ENCODE measurements at regions not wholly inside any gene's neighbourhood (a gene's known extent, or its start where the extent isn't known, plus 50 kb on each side); places are given as distances from the start of the nearest gene placed in this dataset.
A peak's percentile ranks its signal among the peaks of the same experiment; 100 is the strongest.

DNA sequence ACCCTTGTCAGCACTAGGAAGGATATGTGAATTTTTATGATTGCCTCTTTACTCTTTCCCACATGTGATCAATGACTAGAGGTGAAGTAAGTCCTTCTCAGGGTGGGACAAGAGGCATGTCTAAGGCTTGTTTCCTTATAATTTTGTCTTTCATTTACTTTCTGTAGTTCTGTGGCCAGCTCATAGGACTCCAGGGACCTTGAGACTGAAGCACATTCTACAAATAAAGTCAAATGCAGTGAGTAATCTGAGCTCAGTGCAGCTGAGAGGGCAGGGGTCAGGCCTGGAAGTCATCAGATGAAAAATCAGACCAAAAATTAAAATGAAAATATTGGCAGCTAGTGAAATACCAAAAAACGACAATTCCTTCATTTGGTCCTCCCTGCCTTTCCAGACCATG is 424.7 kb upstream of the THBS1 start:
- H3K27ac ChIP-seq: no peak overlapping the region
- in situ Hi-C loops (cut with MboI; ENCODE audit: low pct_unique_long_range_greater_than_20kb in 2 of 9, low sequenced_read_pairs in 9 of 9, unreplicated experiment in 9 of 9): loop anchor here in 1 of 9 experiments (25.0 kb wide), 1 partner anchor 581 kb away; no protein-coding TSS in a partner anchor
- peaks cover 11 to 21% of the 10 kb centered on the region in 2 donors for H3K4me1 ChIP-seq (replicated peaks in 1 of 2)
- no peak for ATAC-seq (replicated peaks in 6 of 8)
- H3K4me3 ChIP-seq: no peak overlapping the region
- WGBS, 10 experiments: 8 to 100% (median 75%) methylated on average over 1 of the region's 1 CpG; no CpG with 5 or more reads in 3 of the 10 experiments

DNA sequence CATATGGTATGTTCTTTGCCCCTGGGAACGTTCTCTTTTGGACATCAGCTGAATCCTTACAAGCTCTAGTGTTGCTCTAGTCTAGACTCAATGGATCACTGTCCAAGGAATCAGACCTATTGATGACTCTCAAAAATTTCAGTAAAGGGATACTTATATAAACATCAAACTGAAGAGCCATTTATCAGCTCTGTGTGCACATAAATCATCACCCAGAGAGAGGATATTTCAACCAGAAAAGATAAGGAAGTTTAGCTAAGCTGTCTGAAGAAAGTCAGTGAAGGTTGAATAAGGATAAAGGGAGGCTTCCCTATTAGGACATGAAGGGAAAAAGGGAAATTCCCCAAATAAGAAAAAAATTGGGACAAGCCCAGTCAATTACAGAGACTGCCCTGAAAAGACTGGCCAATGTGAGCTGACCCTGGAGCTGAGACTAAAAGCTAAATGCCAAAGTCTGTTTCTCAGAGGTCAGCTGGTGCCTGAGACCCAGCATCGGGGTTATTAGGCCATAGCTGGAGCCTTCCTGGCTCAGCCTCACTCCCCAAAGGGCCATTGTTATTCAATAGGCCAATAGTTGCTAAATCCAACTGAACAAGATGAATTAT is 424.1 kb upstream of the THBS1 start:
- ATAC-seq (replicated peaks in 6 of 8): no peak
- Histone ChIP-seq H3K4me3 (no peak overlapping the region), H3K27ac (no peak overlapping the region), H3K4me1 (replicated peaks in 1 of 2) (peaks cover 9 to 15% of the 10 kb centered on the region in 2 donors)
- WGBS, 10 experiments: 0 to 100% (median 40%) methylated on average over 1 to 2 of the region's 2 CpGs; no CpG with 5 or more reads in 1 of the 10 experiments
- in situ Hi-C loops (cut with MboI; ENCODE audit: low pct_unique_long_range_greater_than_20kb in 2 of 9, low sequenced_read_pairs in 9 of 9, unreplicated experiment in 9 of 9): loop anchor here in 1 of 9 experiments (25.0 kb wide), 1 partner anchor 581 kb away; no protein-coding TSS in a partner anchor

DNA sequence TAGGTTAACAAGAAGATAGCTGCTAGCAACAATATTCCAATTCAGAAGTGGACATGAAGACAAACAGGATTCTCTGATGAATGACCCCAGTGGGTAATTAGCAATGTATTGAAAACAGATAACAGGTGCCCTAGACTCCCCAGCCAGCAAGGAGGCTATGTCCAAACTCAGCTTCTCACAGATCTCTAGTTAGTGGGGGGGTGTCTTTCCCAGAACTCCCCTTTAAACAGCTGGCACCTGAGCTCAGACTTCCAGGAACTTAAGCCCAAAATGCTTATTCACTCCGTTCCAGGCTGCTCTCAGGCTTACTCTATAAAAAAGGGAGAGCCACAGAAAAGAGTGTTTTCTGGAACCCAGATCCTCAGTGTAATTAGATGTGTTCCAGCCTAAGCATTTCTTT is 423.0 kb upstream of the THBS1 start:
- in situ Hi-C loops (cut with MboI; ENCODE audit: low pct_unique_long_range_greater_than_20kb in 2 of 9, low sequenced_read_pairs in 9 of 9, unreplicated experiment in 9 of 9): loop anchor here in 1 of 9 experiments (25.0 kb wide), 1 partner anchor 579 kb away; no protein-coding TSS in a partner anchor
- Histone ChIP-seq H3K4me1 (replicated peaks in 1 of 2) (peaks cover 9 to 13% of the 10 kb centered on the region in 2 donors), H3K27ac (no peak overlapping the region), H3K4me3 (no peak overlapping the region)
- 67% methylated on average over 1 of the region's 1 CpG; no CpG with 5 or more reads in 8 of the 10 experiments for WGBS, 10 experiments
- ATAC-seq (replicated peaks in 6 of 8): no peak

DNA sequence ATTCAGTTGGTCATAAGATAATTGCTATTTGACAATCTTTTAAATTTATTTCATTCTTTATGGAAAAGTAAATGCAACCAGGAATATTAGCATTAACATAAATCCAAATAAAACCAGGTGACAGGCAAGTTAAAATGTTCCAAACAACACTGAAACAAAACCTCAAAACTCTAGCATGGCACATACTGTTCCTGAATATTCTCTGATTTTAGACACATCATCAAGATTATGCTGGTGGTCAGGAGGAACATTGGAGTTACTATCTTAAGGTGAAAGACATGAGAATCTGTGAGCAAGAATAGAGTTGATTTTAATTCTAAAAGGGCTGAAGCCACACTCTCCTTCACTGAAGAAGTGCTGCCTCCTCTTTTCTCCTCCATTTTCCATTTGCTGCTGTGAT is 421.0 kb upstream of the THBS1 start:
- no peak overlapping the region for H3K27ac ChIP-seq
- ATAC-seq (replicated peaks in 6 of 8): no peak
- in situ Hi-C loops (cut with MboI; ENCODE audit: low pct_unique_long_range_greater_than_20kb in 2 of 9, low sequenced_read_pairs in 9 of 9, unreplicated experiment in 9 of 9): loop anchor here in 1 of 9 experiments (25.0 kb wide), 1 partner anchor 577 kb away; no protein-coding TSS in a partner anchor
- no peak overlapping the region for H3K4me3 ChIP-seq
- peaks cover 5 to 13% of the 10 kb centered on the region in 2 donors for H3K4me1 ChIP-seq (replicated peaks in 1 of 2)

DNA sequence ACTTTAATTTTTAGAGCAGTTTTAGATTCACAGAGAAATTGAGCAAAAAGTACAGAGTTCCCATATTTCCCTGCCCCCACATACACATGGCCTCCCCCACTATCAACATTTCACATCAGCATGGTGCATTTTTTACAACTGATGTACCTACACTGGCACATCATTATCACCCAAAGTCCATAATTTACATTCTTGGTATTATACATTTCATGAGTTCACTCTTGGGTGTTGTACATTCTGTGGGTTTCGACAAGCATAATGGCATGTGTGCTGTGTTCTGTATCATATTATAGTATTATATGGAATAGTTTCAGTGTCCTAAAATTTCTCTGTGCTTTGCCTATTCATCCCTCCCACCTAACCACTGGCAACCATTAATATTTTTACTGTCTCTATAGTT is 419.8 kb upstream of the THBS1 start:
- no peak for ATAC-seq (replicated peaks in 6 of 8)
- Histone ChIP-seq H3K4me1 (replicated peaks in 1 of 2) (peaks cover 5 to 9% of the 10 kb centered on the region in 2 donors), H3K27ac (no peak overlapping the region), H3K4me3 (no peak overlapping the region)
- in situ Hi-C loops (cut with MboI; ENCODE audit: low pct_unique_long_range_greater_than_20kb in 2 of 9, low sequenced_read_pairs in 9 of 9, unreplicated experiment in 9 of 9): loop anchor here in 1 of 9 experiments (25.0 kb wide), 1 partner anchor 576 kb away; no protein-coding TSS in a partner anchor
- 17 to 100% (median 54%) methylated on average over 1 of the region's 1 CpG; no CpG with 5 or more reads in 4 of the 10 experiments for WGBS, 10 experiments

DNA sequence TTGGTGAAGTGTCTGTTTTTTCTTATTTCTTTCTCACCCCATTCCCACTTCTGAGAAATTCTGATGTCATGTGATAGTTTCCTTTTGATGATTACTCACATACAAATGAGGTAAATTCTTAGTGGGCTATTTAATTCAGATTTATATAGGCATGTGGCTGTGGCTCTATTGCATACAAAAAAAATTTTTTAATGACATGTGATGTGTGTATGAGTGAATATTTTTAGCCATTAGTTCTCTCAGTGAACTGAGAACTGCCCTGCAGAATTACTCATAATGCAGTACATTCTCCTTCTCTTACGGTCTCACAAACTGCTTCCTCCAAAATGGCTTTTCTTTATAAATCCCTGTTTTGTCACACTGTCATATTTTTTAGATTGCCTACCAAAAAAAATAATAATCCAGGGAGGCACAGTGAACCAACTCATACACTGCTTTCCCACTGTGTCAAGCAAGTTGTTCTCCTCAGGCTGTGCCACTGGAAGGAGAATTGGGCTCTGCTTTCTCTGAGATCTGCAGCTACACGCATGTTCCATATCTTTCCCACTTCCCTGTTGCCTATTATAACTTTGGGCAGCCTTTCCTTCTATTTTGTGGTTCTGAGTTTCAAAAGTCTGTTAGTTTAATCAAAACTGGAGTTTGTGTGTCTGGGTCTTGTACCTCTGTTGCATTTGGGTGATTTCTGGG is 415.7 kb upstream of the THBS1 start:
- WGBS, 10 experiments: 43 to 100% (median 100%) methylated on average over 1 to 2 of the region's 2 CpGs; no CpG with 5 or more reads in 3 of the 10 experiments
- Histone ChIP-seq H3K27ac (no peak overlapping the region), H3K4me3 (no peak overlapping the region), H3K4me1 (replicated peaks in 1 of 2) (peaks cover 11 to 13% of the 10 kb centered on the region in 2 donors)
- ATAC-seq (replicated peaks in 6 of 8): no peak
- in situ Hi-C loops (cut with MboI; ENCODE audit: low pct_unique_long_range_greater_than_20kb in 2 of 9, low sequenced_read_pairs in 9 of 9, unreplicated experiment in 9 of 9): loop anchor here in 1 of 9 experiments (25.0 kb wide), 1 partner anchor 572 kb away; no protein-coding TSS in a partner anchor

DNA sequence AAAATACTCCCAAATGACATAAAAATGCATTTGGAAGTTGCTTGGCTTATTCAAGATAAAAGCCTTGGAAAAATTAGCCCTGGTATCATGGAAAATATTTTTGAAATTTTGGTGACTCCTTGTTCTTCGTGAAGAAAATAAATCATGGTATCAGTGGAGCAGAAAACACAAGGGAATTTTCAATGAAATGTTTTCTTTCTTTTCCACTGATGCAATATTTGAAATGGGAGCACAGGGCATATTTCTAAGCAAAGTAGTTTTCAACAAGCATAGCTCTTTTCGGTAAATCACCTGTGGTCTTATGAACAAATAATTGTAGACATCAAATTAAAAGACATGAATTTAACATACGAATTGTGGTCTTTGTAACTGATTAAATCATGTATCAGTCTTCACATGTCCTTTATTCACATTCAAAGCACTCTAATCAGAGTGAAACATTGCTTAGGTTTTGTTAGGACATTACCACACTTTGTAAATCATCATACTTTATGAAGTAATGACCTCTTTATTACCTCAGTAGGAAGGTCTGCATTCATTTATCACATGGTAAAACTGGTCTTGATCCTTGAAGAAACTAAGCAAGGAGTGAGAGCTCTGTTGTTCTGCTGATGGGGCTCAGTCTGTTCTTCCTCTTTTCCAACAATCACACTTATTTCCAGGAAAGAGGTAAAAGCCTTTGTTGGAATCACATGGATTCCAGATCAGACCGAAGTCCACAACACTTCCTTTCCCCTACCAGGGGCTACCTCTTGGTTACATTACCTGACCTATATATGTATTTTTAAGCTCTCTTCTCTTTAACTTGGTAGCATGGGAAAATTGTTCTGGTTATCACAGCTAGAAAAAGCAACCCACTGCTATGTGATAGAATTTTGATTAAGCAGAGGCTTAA is 413.5 kb upstream of the THBS1 start:
- H3K4me1 ChIP-seq (replicated peaks in 1 of 2): peaks cover 13 to 14% of the 10 kb centered on the region in 2 donors
- 15 to 78% (median 50%) methylated on average over 1 to 4 of the region's 4 CpGs for WGBS, 10 experiments
- ATAC-seq (replicated peaks in 6 of 8): peak in 1 of 8 experiments; percentile 74
- H3K27ac ChIP-seq: no peak overlapping the region
- no peak overlapping the region for H3K4me3 ChIP-seq
- in situ Hi-C loops (cut with MboI; ENCODE audit: low pct_unique_long_range_greater_than_20kb in 2 of 9, low sequenced_read_pairs in 9 of 9, unreplicated experiment in 9 of 9): loop anchor here in 1 of 9 experiments (25.0 kb wide), 1 partner anchor 570 kb away; no protein-coding TSS in a partner anchor

DNA sequence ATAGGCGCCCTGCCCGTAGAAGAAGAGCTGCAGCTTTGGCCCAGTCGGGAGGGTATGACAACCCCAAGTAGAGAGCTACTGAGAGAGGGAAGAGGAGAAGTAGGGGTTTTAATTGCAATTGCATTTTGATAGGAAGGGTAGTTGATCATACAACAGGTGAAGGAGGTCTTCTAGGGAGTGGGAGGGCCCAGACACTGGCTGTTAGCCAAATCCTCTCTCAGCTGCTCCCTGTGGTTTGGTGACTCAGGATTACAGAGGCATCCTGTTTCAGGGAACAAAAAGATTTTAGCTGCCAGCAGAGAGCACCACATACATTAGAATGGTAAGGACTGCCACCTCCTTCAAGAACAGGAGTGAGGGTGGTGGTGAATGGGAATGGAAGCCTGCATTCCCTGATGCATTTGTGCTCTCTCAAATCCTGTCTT is 408.9 kb upstream of the THBS1 start:
- Histone ChIP-seq H3K4me1 (replicated peaks in 1 of 2) (peaks cover 7 to 15% of the 10 kb centered on the region in 2 donors), H3K27ac (no peak overlapping the region), H3K4me3 (no peak overlapping the region)
- ATAC-seq (replicated peaks in 6 of 8): peak; percentile 65 to 100 (median 93)
- 78 to 86% (median 80%) methylated on average over 2 to 3 of the region's 3 CpGs; no CpG with 5 or more reads in 7 of the 10 experiments for WGBS, 10 experiments
- in situ Hi-C loops (cut with MboI; ENCODE audit: low pct_unique_long_range_greater_than_20kb in 2 of 9, low sequenced_read_pairs in 9 of 9, unreplicated experiment in 9 of 9): loop anchor here in 2 of 9 experiments (5.0 to 25.0 kb wide), 3 partner anchors 403 to 565 kb away; partner anchors contain the start of gene THBS1 (in 1 of the 2)

DNA sequence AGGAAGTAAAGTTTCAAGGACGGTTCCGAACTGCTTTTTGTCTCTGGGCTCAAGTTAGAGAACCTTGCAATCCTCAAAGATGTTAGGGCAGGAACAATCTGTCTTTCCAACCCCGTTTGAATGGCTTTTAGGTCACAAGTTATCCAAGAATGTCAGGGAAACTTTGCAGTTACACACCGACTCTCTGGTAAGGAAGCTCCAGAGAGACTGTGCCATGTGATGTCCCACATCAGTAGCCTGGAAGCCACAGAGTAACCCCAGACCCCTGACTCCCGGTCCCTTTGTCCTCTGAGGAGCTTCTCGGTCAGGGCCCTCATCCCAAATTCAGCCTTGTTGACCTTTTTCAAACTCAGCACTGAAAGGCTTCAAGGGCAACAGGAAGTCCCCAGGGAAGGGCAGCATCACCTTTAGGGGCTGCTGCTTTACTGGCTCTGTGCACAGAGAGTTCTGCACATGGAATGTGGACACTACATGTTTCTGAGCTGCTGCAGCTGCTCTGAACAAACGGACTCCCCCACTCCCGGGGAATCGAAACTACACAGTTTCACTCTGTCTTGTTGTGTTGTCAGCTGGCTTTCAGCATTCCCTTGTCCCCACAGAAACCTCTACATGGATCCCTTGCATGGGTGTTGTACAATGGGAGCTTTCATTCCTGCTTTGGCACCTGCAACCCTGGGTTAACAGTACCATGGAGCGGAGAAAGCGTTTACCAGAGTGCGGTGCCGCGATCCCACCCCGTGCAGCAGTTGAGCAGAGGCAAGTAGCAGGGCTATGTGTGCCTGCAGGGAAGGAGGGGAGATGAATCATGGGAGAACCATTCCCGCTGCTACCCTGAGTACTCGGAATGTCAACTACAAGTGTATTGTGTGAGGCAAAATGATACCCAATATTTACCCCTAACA is 408.2 kb upstream of the THBS1 start:
- in situ Hi-C loops (cut with MboI; ENCODE audit: low pct_unique_long_range_greater_than_20kb in 2 of 9, low sequenced_read_pairs in 9 of 9, unreplicated experiment in 9 of 9): loop anchor here in 2 of 9 experiments (5.0 to 25.0 kb wide), 3 partner anchors 402 to 565 kb away; partner anchors contain the start of gene THBS1 (in 1 of the 2)
- Histone ChIP-seq H3K4me3 (no peak overlapping the region), H3K4me1 (replicated peaks in 1 of 2) (peaks cover under 1 to 8% of the 10 kb centered on the region in 2 donors), H3K27ac (no peak overlapping the region)
- peak in 5 of 8 experiments; percentile 7 to 72 (median 52) for ATAC-seq (replicated peaks in 6 of 8)
- 19 to 100% (median 86%) methylated on average over 2 to 13 of the region's 17 CpGs; no CpG with 5 or more reads in 1 of the 10 experiments for WGBS, 10 experiments

DNA sequence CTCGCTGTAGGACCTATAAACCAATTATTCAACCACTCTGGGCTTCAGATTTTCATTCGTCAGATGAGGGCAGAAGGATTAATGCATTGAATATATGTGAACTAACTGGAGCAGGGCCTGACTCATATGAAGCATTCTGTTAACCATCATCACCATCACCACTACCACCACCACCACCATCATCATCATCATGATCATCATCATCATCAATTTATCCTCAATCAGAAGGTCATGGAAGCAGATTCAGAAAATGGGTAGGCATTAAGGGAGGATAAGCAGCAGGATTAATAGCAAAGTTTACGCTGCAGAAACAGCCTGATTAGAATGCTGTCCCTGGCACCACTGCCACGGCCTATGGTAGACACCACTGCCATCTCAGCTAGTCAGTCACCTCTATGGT is 407.5 kb upstream of the THBS1 start:
- Histone ChIP-seq H3K4me3 (no peak overlapping the region), H3K4me1 (replicated peaks in 1 of 2) (peaks cover 0 to 5% of the 10 kb centered on the region in 2 donors), H3K27ac (no peak overlapping the region)
- no peak for ATAC-seq (replicated peaks in 6 of 8)
- in situ Hi-C loops (cut with MboI; ENCODE audit: low pct_unique_long_range_greater_than_20kb in 2 of 9, low sequenced_read_pairs in 9 of 9, unreplicated experiment in 9 of 9): loop anchor here in 2 of 9 experiments (5.0 to 25.0 kb wide), 3 partner anchors 401 to 564 kb away; partner anchors contain the start of gene THBS1 (in 1 of the 2)
- WGBS, 10 experiments: 75 to 100% (median 86%) methylated on average over 1 to 3 of the region's 4 CpGs; no CpG with 5 or more reads in 3 of the 10 experiments

DNA sequence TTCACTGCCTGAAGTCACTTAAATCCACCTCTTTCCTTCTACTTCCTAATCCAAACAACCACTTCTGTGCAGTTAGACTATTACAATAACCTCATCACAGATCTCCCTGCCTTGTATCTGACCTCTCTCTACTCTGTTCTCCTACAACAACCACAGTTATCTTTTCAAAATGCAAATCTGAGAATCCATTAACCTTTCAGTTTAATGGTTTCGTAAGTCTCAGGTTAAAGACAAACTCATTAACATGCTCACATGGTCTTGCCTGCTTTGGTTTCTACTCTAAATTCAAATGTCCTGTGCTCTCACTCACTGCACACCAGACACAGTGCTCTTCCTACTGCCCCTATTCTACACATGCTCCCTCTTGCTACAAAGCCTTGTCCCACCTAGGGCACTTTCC is 406.5 kb upstream of the THBS1 start:
- no peak overlapping the region for H3K27ac ChIP-seq
- in situ Hi-C loops (cut with MboI; ENCODE audit: low pct_unique_long_range_greater_than_20kb in 2 of 9, low sequenced_read_pairs in 9 of 9, unreplicated experiment in 9 of 9): loop anchor here in 2 of 9 experiments (5.0 to 25.0 kb wide), 3 partner anchors 400 to 563 kb away; partner anchors contain the start of gene THBS1 (in 1 of the 2)
- H3K4me1 ChIP-seq (replicated peaks in 1 of 2): peaks cover 0 to 5% of the 10 kb centered on the region in 2 donors
- WGBS, 10 experiments: 56 to 100% (median 80%) methylated on average over 1 of the region's 1 CpG; no CpG with 5 or more reads in 3 of the 10 experiments
- ATAC-seq (replicated peaks in 6 of 8): no peak
- no peak overlapping the region for H3K4me3 ChIP-seq
